Renal pelvis (tissue), 1 donor: ENCODE measurements at regions not wholly inside any gene's neighbourhood (a gene's known extent, or its start where the extent isn't known, plus 50 kb on each side); places are given as distances from the start of the nearest gene placed in this dataset.

Source experiments
- DNase-seq: peaks from one replicate; pipeline ENCODE4 v3.0.0-alpha.2; 2013

GRCh38 chr3:72372161-72372560 is 476.1 kb downstream of the SHQ1 start:
- no peak for DNase-seq

GRCh38 chr3:72371431-72371830 is 476.8 kb downstream of the SHQ1 start:
- DNase-seq: no peak

DNA sequence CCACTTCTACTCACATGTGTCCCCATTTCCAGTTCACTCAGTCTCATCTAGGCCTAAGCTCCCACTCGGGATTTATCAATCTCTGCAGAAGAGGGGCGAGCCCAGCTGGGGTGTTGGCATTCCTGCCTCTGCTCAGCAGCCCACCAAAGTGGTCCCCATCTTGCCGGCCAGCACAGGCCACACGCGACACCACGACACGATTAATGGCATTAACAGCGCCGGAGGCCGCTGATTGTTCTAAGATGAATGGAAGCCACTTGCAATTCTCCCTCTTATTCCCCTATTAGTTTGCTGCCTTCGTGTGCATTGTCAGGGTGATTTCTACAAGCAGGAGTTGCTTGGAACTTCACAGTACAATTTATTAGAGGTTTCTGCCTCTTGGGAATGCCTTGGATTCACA is 477.3 kb downstream of the SHQ1 start:
- no peak for DNase-seq

DNA sequence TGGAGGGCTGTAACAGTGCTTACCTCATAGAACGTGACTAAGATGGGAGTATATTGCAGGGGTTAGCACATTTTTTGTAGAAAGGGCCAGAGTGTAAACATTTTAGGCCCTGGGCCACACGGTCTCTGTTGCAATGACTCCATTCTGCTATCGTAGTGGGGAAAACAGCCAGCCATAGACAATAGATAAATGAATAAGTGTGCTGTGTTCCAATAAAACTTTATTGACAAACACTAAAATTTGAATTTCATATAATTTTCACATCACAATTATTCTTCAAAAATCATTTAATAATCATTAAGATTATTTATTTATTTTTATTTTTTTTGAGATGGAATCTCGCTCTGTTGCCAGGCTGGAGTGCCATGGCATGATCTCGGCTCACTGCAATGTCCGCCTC is 478.6 kb downstream of the SHQ1 start:
- DNase-seq: no peak

- DNase-seq: no peak
These were observed 479.8 kb downstream of the SHQ1 start for GRCh38 chr3:72368331-72368975.

GRCh38 chr3:72361990-72362389 is 486.3 kb downstream of the SHQ1 start:
- DNase-seq: no peak

DNA sequence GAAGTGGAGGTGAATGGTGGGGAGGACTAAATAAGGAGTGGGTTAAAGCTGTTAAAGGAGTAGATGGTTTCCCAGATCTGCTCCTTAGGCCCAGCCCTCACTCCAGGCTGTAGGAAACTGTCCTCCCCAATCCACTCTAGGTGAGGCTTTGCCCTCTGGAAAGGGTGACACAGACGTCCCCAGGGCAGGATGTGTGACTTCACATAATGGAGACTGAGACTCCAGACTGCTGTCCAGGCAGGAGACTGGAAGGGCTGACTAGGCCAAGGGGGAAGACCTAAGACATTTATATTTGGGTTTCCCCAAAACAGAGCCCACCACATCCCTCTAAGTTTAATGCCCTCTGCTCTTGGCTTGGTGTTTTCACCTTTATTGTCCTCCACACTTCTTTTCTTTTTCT is 488.5 kb downstream of the SHQ1 start:
- DNase-seq: no peak

DNA sequence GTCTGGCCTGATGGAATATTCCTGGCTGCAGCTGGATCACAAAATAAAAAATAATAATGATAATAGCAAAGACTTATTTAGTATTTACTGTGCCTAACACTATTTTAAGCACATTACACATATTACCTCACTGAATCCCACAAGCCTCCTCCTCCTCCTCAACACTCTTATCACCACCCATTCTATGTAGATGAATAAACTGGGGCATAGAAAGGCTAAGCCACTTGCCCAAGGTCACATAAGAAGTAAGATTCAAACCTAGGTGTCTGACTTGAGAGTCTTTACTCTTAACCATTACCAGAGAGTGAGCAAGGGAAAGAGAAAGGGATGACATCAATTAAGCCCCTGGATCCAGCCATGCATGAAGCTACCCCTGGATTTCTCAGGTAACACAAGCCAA is 493.1 kb downstream of the SHQ1 start:
- DNase-seq: no peak

- no peak for DNase-seq
These were observed 493.8 kb downstream of the SHQ1 start for GRCh38 chr3:72354486-72354885.

- no peak for DNase-seq
These were observed 494.8 kb downstream of the SHQ1 start for GRCh38 chr3:72353236-72354128.

DNA sequence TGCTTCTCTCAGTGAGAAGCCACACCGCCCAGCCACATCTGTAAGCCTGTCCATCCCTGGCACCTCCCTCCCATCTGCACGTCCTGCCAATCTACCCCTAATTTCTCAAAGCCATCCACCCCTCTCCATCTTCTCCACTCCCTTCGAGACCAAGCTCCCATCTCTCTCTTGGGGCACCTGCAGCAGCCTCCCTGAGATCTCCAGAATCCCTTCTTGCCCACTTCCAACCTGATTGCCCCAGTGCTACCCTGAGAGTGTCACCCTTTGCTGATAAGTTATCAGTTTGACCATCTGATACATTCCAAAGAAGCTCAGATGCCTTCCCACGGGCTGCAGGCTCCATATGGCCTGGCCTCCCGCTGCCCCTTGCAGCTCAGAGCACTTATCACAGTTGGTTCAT is 496.1 kb downstream of the SHQ1 start:
- DNase-seq: no peak

DNA sequence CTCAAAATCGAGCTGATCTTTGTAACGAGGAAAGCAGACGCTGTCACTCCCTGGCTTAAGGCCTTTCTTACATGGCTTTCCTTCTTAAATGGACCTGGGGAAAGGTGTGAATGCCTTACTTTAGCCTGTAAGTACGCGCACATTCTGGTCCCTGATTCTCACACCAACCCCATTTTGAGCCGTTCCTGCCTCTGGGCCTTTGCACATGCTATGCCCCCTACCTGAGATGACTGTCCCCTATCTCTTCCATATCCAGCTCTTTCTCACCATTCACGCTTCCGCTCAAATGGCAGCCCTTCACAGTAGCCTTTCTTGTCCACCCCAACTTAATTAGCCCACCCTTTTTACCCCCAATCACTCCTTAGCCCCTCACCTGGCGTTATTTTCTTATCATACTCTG is 496.7 kb downstream of the SHQ1 start:
- DNase-seq: no peak

DNA sequence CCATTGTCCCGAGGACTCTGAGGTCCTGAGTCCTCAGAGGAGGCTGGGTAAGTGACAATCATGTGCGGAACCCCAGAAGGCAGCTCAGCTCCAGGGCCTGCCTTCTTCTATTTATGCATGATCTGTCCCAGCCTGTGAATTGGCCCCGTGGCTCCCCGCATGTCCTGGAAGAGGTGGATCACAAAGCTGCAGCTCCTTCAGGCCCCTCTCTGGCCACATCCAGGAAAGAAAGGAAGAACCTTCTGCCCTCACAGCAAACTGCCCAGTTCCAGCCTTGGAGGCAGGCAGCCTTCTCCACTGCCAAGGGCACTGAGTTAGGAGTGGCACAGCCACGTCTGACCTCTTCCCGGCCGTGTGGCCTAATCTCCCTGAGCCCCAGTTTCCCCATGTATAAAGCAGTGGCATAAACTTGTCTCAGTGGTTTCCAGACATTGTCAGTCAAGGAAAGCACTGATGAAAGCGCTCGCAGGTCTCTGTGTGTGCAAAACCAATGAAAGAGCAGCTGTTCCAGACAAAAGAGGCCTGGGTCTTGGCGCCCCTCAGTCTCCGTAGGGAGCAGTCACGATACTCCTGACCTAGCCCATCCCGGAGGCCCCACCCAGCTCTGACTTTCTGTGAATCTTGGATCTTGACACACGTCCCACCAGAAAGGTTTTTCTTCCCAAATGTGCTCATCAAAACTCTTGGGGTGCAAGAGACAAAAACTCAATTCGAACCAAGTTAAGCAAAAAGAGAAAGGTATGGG is 497.3 kb downstream of the SHQ1 start:
- DNase-seq: no peak

GRCh38 chr3:72348357-72348756 is 499.9 kb downstream of the SHQ1 start:
- no peak for DNase-seq

DNA sequence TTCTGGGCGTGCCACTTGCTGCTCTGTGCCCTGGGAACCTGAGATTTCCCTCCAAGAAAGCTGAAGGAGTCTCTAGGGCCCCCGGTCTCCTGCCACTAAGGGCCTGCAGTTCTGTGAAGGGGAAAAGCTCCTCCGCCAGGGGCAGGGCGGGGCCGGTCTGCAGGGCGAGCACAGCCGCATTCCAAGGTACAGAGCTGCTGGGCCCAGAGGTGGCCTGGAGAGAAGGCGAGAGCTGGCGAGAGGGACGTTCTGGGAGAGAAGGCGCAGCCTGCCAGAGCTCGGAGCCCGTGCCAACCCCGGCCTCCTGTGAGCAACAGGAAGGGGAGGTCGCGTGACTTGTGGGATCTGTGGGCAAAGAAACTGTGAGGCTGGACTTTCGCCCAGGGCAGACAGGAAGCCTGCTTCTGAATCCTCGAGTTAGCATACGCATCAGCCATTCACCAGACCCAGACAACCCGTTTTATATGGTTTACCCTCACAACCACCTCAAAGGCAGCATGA is 500.4 kb downstream of the SHQ1 start:
- no peak for DNase-seq

- no peak for DNase-seq
These were observed 501.7 kb downstream of the SHQ1 start for GRCh38 chr3:72346526-72346926.

- no peak for DNase-seq
These were observed 502.3 kb downstream of the SHQ1 start for GRCh38 chr3:72345980-72346379.

DNA sequence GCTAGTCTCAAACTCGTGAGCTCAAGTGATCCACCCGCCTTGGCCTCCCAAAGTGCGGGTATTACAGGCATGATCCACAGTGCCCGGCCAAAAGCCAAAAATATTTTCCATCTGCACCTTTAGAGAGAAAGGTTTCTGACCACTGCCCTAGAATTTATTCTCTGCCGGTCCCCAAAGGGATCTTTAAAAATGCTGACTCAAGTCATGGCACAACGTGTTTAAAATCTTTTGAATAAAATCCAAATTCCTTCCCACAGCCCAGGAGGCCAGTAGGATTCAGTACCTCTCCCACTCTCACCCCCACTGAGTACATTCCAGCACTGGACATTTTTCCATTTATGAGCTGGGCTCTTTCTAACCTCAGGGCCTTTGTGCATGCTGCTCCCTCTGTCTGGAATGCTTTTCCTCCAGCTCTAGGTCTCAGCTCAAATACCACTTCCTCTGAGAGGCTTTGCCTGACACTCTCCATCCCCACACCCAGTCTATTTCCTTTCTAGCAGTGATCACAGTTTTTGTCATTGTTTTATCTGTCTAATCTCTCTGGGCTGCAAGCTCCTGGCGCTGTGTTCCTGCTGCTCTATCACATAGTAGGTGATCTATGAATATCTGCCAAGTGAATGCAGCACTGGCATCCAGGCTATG is 502.9 kb downstream of the SHQ1 start:
- no peak for DNase-seq

DNA sequence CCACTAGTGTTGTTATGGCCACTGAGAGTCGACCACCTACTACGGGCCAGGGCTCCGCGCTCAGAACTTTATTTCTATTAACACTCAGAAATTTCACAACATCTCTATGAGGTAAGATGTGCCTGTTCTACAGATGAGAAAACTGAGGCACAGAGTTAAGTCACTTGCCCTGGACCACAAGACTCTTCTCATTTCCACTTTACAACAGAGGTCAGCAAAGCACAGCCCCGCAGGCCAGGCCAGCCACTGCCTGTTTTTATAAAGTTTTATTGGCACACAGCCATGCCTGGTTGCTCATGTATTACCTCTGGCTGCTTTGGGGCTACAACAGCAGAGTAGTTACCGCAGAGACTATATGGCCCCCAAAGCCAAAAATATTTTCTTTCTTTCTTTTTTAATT is 503.6 kb downstream of the SHQ1 start:
- DNase-seq: no peak

- no peak for DNase-seq
These were observed 504.0 kb downstream of the SHQ1 start for GRCh38 chr3:72344236-72344635.

DNA sequence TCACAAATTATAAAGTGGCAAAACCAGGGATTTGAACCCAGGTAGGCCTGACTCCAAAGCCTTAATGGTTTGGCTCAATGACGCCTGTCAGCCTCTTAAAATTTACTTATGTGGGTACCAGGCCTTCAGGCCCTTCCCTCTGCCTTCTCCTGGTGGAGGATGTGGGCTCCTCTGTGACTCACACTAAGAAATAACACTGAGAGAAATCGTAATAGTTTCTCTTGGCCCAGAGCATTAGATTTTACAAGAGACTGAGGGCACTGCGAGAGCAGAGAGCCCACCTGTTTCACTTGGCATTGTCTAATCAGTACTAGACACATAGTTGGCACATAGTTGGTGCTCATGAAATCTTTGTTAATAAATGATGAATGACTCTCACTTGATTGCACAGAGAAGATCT is 505.2 kb downstream of the SHQ1 start:
- no peak for DNase-seq

DNA sequence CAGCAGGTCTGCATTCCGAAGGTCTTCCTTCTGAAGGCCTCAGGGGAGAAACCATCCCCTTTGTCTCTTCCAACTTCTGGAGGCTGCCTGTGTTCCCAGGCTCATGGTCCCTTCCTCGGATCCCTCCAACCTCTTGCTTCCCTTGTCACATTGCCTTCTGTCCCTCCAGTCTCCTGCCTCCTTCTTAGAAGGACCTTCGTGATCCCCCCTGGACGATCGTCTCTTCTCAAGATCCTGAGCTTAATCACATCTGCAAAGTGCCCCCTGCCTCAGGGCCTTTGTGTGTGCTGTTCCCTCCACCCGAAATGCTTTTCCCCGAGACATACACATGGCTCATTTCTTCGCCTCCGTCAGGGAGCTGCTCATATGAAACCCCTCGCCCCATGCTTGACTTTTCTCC is 505.8 kb downstream of the SHQ1 start:
- no peak for DNase-seq
